GM23338 (cell line): ENCODE measurements at regions not wholly inside any gene's neighbourhood (a gene's known extent, or its start where the extent isn't known, plus 50 kb on each side); places are given as distances from the start of the nearest gene placed in this dataset.

Source experiments
- ETS1 ChIP-seq: IDR thresholded peaks from 2 replicates; pipeline ENCODE4 v1.6.1; 2016; ENCODE audit warnings: antibody characterized with exemption
- EZH2phosphoT487 ChIP-seq: fragments of 200-600 bp; sonication (generic); IDR thresholded peaks from one replicate; pipeline ENCODE4 v1.8.1; 2018; ENCODE audit warnings: antibody characterized with exemption; ENCODE audit not compliant: unreplicated experiment
- JUNB ChIP-seq: IDR thresholded peaks from one replicate; pipeline ENCODE4 v1.6.1; 2016; ENCODE audit warnings: antibody characterized with exemption; ENCODE audit not compliant: unreplicated experiment
- POLR2AphosphoS5 ChIP-seq: IDR thresholded peaks from 2 replicates; pipeline ENCODE4 v1.6.1; 2016; ENCODE audit warnings: antibody characterized with exemption, low read depth
- ZNF114 ChIP-seq: fragments of 250-450 bp; sonication (Bioruptor Pico); IDR thresholded peaks from 2 replicates; pipeline ENCODE4 v1.5.0; 2020; ENCODE audit warnings: mild to moderate bottlenecking, moderate library complexity
- ZNF331 ChIP-seq: fragments of 250-450 bp; sonication (Bioruptor Pico); IDR thresholded peaks from 2 replicates; pipeline ENCODE4 v1.5.0; 2020; ENCODE audit warnings: low read depth, mild to moderate bottlenecking, moderate library complexity
- ZNF462 ChIP-seq: fragments of 250-450 bp; sonication (Bioruptor Pico); IDR thresholded peaks from 2 replicates; pipeline ENCODE4 v1.5.0; 2020; ENCODE audit warnings: mild to moderate bottlenecking, moderate library complexity
- TF ChIP-seq, protein P1 (sequence below), 2 experiments: fragments of 200-600 bp in 1 of 2; sonication (generic) in 1 of 2; conservative IDR thresholded peaks; 2 replicates each; pipeline versions ENCODE4 v1.5.1 to v1.6.1; 2016 to 2017; ENCODE audit warnings: antibody characterized with exemption in 2 of 2, low read depth in 2 of 2, mild to moderate bottlenecking in 2 of 2, moderate library complexity in 1 of 2
- TF ChIP-seq, protein P2 (sequence below): IDR thresholded peaks from one replicate; pipeline ENCODE4 v1.6.1; 2018; ENCODE audit warnings: antibody characterized with exemption; ENCODE audit not compliant: unreplicated experiment

- no peak for TF ChIP-seq ZNF462 (CRISPR knock-in tag)
- TF ChIP-seq ETS1: no peak
- no peak for TF ChIP-seq EZH2phosphoT487
- TF ChIP-seq ZNF114 (CRISPR knock-in tag): no peak
- TF ChIP-seq ZNF331: no peak
- no peak for TF ChIP-seq POLR2AphosphoS5
- no peak for TF ChIP-seq JUNB
- TF ChIP-seq, protein P1, sequence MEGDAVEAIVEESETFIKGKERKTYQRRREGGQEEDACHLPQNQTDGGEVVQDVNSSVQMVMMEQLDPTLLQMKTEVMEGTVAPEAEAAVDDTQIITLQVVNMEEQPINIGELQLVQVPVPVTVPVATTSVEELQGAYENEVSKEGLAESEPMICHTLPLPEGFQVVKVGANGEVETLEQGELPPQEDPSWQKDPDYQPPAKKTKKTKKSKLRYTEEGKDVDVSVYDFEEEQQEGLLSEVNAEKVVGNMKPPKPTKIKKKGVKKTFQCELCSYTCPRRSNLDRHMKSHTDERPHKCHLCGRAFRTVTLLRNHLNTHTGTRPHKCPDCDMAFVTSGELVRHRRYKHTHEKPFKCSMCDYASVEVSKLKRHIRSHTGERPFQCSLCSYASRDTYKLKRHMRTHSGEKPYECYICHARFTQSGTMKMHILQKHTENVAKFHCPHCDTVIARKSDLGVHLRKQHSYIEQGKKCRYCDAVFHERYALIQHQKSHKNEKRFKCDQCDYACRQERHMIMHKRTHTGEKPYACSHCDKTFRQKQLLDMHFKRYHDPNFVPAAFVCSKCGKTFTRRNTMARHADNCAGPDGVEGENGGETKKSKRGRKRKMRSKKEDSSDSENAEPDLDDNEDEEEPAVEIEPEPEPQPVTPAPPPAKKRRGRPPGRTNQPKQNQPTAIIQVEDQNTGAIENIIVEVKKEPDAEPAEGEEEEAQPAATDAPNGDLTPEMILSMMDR (conservative IDR thresholded peaks at IDR 0.05; ENCODE audit: low read depth in 2 of 2): no peak
- TF ChIP-seq, protein P2, sequence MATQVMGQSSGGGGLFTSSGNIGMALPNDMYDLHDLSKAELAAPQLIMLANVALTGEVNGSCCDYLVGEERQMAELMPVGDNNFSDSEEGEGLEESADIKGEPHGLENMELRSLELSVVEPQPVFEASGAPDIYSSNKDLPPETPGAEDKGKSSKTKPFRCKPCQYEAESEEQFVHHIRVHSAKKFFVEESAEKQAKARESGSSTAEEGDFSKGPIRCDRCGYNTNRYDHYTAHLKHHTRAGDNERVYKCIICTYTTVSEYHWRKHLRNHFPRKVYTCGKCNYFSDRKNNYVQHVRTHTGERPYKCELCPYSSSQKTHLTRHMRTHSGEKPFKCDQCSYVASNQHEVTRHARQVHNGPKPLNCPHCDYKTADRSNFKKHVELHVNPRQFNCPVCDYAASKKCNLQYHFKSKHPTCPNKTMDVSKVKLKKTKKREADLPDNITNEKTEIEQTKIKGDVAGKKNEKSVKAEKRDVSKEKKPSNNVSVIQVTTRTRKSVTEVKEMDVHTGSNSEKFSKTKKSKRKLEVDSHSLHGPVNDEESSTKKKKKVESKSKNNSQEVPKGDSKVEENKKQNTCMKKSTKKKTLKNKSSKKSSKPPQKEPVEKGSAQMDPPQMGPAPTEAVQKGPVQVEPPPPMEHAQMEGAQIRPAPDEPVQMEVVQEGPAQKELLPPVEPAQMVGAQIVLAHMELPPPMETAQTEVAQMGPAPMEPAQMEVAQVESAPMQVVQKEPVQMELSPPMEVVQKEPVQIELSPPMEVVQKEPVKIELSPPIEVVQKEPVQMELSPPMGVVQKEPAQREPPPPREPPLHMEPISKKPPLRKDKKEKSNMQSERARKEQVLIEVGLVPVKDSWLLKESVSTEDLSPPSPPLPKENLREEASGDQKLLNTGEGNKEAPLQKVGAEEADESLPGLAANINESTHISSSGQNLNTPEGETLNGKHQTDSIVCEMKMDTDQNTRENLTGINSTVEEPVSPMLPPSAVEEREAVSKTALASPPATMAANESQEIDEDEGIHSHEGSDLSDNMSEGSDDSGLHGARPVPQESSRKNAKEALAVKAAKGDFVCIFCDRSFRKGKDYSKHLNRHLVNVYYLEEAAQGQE: no peak
These were observed 254.2 kb upstream of the SORL1-AS1 start (continued) for GRCh38 chr11:121706884-121707420.
